ENCODE measurements at regions not wholly inside any gene's neighbourhood (a gene's known extent, or its start where the extent isn't known, plus 50 kb on each side); places are given as distances from the start of the nearest gene placed in this dataset.

DNA sequence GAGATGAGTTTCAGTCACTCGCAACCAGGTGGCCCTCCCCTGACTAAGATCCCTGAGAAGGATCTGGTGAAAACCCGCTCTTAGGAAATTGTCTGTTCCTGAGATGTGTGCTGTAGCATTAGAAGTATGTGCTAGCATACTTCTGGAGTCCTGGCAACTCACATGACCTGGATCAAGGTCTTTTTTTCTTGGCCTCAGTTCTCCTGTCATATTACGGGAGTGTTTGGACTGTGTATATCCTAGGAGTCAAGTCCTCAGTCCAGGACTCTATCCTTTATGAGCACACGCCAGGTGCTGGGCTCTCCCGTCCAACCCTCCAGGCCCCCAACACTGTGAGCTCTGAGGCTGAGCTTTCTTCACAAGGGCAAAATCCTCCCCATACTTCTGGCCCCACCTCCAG lies 156.4 kb downstream of the UQCRFS1 start:
- TF ChIP-seq, protein P1, sequence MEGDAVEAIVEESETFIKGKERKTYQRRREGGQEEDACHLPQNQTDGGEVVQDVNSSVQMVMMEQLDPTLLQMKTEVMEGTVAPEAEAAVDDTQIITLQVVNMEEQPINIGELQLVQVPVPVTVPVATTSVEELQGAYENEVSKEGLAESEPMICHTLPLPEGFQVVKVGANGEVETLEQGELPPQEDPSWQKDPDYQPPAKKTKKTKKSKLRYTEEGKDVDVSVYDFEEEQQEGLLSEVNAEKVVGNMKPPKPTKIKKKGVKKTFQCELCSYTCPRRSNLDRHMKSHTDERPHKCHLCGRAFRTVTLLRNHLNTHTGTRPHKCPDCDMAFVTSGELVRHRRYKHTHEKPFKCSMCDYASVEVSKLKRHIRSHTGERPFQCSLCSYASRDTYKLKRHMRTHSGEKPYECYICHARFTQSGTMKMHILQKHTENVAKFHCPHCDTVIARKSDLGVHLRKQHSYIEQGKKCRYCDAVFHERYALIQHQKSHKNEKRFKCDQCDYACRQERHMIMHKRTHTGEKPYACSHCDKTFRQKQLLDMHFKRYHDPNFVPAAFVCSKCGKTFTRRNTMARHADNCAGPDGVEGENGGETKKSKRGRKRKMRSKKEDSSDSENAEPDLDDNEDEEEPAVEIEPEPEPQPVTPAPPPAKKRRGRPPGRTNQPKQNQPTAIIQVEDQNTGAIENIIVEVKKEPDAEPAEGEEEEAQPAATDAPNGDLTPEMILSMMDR (conservative IDR thresholded peaks at IDR 0.05): no peak
- TF ChIP-seq EZH2 (IDR thresholded peaks at IDR 0.05; ENCODE audit: low read depth): no peak

All from PC-9 (cell line).